ENCODE measurements at regions not wholly inside any gene's neighbourhood (a gene's known extent, or its start where the extent isn't known, plus 50 kb on each side); places are given as distances from the start of the nearest gene placed in this dataset.
"Not testable (repeated sequence)": the region's sequence is repeated elsewhere in the genome, so short reads cannot be mapped to it uniquely, and the experiment has no call there.

DNA sequence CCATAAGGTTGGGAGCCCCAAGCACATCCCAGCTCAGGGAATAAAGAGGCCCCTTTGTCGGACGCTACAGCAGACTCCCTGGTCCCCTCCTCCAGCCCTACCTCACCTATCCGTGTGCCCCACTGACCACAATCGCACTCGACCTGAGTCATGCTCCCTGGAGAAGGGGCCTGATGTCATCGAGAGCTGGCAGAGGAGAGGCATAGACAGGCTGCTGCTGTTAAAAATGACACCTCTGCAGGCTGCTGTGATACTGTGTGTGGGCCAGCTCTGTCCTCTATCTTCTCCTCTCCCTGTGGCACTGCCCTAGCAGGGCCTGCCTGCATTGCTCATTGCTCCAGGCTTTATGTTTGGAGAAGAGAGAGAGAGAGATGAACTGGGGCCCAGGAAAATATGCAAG lies 123.4 kb upstream of the SYT13 start:
- intact Hi-C loops (cut with DNase I; ENCODE audit: low total_unique reads) = no loop called here
- 49 to 62% (median 58%) methylated on average over 6 of the region's 6 CpGs; no CpG with 5 or more reads in 1 of the 5 donors for WGBS, 5 donors
- no peak for DNase-seq
- Histone ChIP-seq H3K9me3 (no peaks in the 10 kb centered on the region), H3K4me1 (no peaks in the 10 kb centered on the region), H3K27me3 (peaks cover 0 to 70% (median 21%) of the 10 kb centered on the region in 3 donors), H3K4me3 (no peak overlapping the region), H3K27ac (no peak overlapping the region), H3K36me3 (no peaks in the 10 kb centered on the region)
- TF ChIP-seq, protein P1, sequence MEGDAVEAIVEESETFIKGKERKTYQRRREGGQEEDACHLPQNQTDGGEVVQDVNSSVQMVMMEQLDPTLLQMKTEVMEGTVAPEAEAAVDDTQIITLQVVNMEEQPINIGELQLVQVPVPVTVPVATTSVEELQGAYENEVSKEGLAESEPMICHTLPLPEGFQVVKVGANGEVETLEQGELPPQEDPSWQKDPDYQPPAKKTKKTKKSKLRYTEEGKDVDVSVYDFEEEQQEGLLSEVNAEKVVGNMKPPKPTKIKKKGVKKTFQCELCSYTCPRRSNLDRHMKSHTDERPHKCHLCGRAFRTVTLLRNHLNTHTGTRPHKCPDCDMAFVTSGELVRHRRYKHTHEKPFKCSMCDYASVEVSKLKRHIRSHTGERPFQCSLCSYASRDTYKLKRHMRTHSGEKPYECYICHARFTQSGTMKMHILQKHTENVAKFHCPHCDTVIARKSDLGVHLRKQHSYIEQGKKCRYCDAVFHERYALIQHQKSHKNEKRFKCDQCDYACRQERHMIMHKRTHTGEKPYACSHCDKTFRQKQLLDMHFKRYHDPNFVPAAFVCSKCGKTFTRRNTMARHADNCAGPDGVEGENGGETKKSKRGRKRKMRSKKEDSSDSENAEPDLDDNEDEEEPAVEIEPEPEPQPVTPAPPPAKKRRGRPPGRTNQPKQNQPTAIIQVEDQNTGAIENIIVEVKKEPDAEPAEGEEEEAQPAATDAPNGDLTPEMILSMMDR (IDR thresholded peaks at IDR 0.05) = no peak
- TF ChIP-seq POLR2AphosphoS5 (IDR thresholded peaks at IDR 0.05) (no peak), EP300 (IDR thresholded peaks at IDR 0.05) (no peak), POLR2A (IDR thresholded peaks at IDR 0.05) (no peak)

GRCh38 chr11:45407226-45407625 lies 121.1 kb upstream of the SYT13 start:
- WGBS, 5 donors = 35 to 58% (median 53%) methylated on average over 4 of the region's 4 CpGs
- DNase-seq = peak in 1 of 2 donors; percentile 2
- peaks cover 0 to 53% (median 17%) of the 10 kb centered on the region in 3 donors for H3K27me3 ChIP-seq
- no peaks in the 10 kb centered on the region for H3K9me3 ChIP-seq
- no peak overlapping the region for H3K27ac ChIP-seq
- H3K4me3 ChIP-seq = no peak overlapping the region
- H3K4me1 ChIP-seq = no peaks in the 10 kb centered on the region
- intact Hi-C loops (cut with DNase I; ENCODE audit: low total_unique reads) = no loop called here
- H3K36me3 ChIP-seq = no peaks in the 10 kb centered on the region
- no peak for TF ChIP-seq POLR2A (IDR thresholded peaks at IDR 0.05)
- TF ChIP-seq POLR2AphosphoS5 (IDR thresholded peaks at IDR 0.05) = no peak
- TF ChIP-seq, protein P1 (IDR thresholded peaks at IDR 0.05) = no peak
- no peak for TF ChIP-seq EP300 (IDR thresholded peaks at IDR 0.05)

- peak in 1 of 2 donors; percentile 11 for DNase-seq
- no peaks in the 10 kb centered on the region for H3K4me1 ChIP-seq
- peaks cover 0 to 48% (median 5%) of the 10 kb centered on the region in 3 donors for H3K27me3 ChIP-seq
- no peak overlapping the region for H3K27ac ChIP-seq
- intact Hi-C loops (cut with DNase I; ENCODE audit: low total_unique reads) = no loop called here
- WGBS, 5 donors = 51 to 64% (median 62%) methylated on average over 2 to 3 of the region's 3 CpGs
- H3K36me3 ChIP-seq = no peaks in the 10 kb centered on the region
- TF ChIP-seq, protein P1 (IDR thresholded peaks at IDR 0.05) = peak in 1 of 7 experiments; percentile 2
- TF ChIP-seq POLR2AphosphoS5 (IDR thresholded peaks at IDR 0.05) = no peak
- H3K4me3 ChIP-seq = no peak overlapping the region
- no peaks in the 10 kb centered on the region for H3K9me3 ChIP-seq
These were observed 120.0 kb upstream of the SYT13 start for GRCh38 chr11:45405916-45406670.

DNA sequence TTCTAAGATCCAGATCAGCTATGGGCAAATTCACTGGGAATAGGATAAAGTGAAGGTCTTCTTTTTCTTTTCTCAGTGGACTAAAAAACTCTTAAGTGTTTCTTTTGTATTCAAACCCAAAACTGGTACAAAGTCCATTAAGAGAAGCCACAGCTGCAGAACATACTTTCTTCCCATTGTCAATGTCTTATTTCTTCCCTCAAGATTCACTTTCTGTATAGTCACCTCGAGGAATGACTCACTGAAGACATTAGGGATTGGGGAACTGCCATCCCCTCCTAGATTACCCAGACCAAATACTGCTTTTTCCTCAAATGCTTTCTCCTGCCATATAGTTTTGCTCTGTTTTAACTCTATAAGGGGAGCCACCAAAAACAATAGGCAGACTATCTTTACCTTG lies 117.4 kb upstream of the SYT13 start:
- H3K4me1 ChIP-seq; H3K9me3 ChIP-seq; DNase-seq; intact Hi-C loops (cut with DNase I; ENCODE audit: low total_unique reads); H3K4me3 ChIP-seq; H3K36me3 ChIP-seq; H3K27ac ChIP-seq: not testable (repeated sequence)
- H3K27me3 ChIP-seq = peaks cover 0 to 48% (median 0%) of the 10 kb centered on the region in 3 donors
- WGBS, 5 donors = 20 to 48% (median 25%) methylated on average over 1 of the region's 1 CpG

DNA sequence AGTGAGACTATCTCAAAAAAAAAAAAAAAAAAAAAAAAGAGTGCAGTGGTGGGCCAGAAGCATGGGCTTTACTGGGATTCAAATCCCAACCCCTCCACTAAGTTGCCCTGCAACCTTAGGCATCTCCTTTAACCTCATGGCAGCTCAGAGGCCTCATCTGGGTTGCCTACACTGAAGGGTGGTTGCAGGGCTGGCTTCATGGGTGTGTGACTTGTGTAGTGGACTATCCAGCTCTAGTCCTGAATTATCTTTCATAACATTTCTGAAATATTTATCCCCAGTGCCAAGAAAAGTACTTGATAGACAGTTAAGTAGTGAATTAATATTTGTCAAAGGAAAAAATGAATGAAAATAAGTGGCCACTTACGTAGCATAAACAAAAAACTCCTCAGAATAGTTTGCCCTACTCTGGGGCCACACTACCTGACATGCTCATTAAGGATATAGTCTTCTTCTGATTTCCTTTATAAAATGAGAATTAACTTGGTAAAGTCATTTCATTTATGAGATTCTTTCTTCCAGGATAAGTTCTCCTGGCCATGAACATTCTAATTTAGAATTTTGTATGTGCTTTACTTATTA lies 116.0 kb upstream of the SYT13 start:
- Histone ChIP-seq H3K36me3 (no peaks in the 10 kb centered on the region), H3K4me3 (no peak overlapping the region), H3K27ac (no peak overlapping the region), H3K4me1 (no peaks in the 10 kb centered on the region), H3K9me3 (no peaks in the 10 kb centered on the region), H3K27me3 (peaks cover 0 to 39% (median 0%) of the 10 kb centered on the region in 3 donors)
- DNase-seq = no peak
- no peak for TF ChIP-seq EP300 (IDR thresholded peaks at IDR 0.05)
- TF ChIP-seq POLR2AphosphoS5 (IDR thresholded peaks at IDR 0.05) = no peak
- no peak for TF ChIP-seq POLR2A (IDR thresholded peaks at IDR 0.05)
- TF ChIP-seq, protein P1 (IDR thresholded peaks at IDR 0.05) = no peak
- intact Hi-C loops (cut with DNase I; ENCODE audit: low total_unique reads) = no loop called here
- WGBS, 5 donors = 74 to 90% (median 87%) methylated on average over 1 of the region's 1 CpG

All from stomach (tissue), 8 donors.